A673 (cell line): ENCODE measurements at regions not wholly inside any gene's neighbourhood (a gene's known extent, or its start where the extent isn't known, plus 50 kb on each side); places are given as distances from the start of the nearest gene placed in this dataset.

Source experiments
- CTCF ChIP-seq: fragments of 300-800, 200-600 bp; sonication (generic); conservative IDR thresholded peaks from 2 replicates; pipeline ENCODE4 v1.5.1; 2017; ENCODE audit warnings: low read depth, mild to moderate bottlenecking, antibody characterized with exemption, low read length, moderate library complexity, mixed read lengths
- EZH2 ChIP-seq: fragments of 200-600 bp; sonication (generic); IDR thresholded peaks from 2 replicates; pipeline ENCODE4 v1.6.1; 2017; ENCODE audit warnings: borderline replicate concordance, low read depth, mild to moderate bottlenecking, mixed read lengths, antibody characterized with exemption, low read length; ENCODE audit not compliant: poor library complexity, severe bottlenecking

DNA sequence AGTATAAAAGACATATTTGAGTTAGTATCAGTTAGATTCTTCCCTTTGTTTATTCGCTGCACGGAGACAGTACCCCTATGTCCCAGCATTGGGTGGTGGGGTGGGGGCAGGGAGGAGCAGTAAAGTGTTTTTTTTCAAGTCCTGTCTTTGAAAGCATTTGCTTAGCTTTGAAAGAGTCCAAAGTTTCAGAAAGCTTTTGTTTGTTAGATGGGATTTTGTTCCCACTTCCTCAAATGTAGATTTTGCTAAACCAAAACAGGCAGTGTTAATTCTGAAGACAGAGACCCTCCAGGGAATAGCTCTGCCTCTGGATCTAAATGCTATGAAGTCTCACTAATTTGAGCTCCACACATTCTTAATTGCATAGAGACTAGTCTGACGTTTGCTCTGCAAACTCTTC, 114.6 kb upstream of the KCNAB1 start:
- TF ChIP-seq CTCF (no peak), EZH2 (no peak)
